ENCODE measurements at regions not wholly inside any gene's neighbourhood (a gene's known extent, or its start where the extent isn't known, plus 50 kb on each side); places are given as distances from the start of the nearest gene placed in this dataset.

GRCh38 chr2:21854938-21855337 is 731.2 kb downstream of the TDRD15 start:
- no peaks in the 10 kb centered on the region for H3K36me3 ChIP-seq
- H3K4me1 ChIP-seq, result no peaks in the 10 kb centered on the region
- no peak overlapping the region for H3K27ac ChIP-seq
- intact Hi-C loops (cut with DNase I; ENCODE audit: low total_unique reads), result no loop called here
- 61 to 84% (median 79%) methylated on average over 3 of the region's 3 CpGs for WGBS, 5 donors
- no peak overlapping the region for H3K4me3 ChIP-seq
- DNase-seq, result no peak
- TF ChIP-seq EP300 (IDR thresholded peaks at IDR 0.05), result no peak
- TF ChIP-seq POLR2AphosphoS5 (IDR thresholded peaks at IDR 0.05), result no peak
- no peak for TF ChIP-seq POLR2A (IDR thresholded peaks at IDR 0.05)
- no peak for TF ChIP-seq CTCF (IDR thresholded peaks at IDR 0.05)
- H3K9me3 ChIP-seq, result no peaks in the 10 kb centered on the region
- H3K27me3 ChIP-seq, result no peaks in the 10 kb centered on the region

GRCh38 chr2:21856708-21857107 is 732.9 kb downstream of the TDRD15 start:
- DNase-seq, result no peak
- H3K4me1 ChIP-seq, result no peaks in the 10 kb centered on the region
- intact Hi-C loops (cut with DNase I; ENCODE audit: low total_unique reads), result no loop called here
- no peak overlapping the region for H3K4me3 ChIP-seq
- H3K27ac ChIP-seq, result no peak overlapping the region
- no peaks in the 10 kb centered on the region for H3K9me3 ChIP-seq
- H3K36me3 ChIP-seq, result no peaks in the 10 kb centered on the region
- WGBS, 5 donors, result 67 to 88% (median 80%) methylated on average over 3 of the region's 3 CpGs
- TF ChIP-seq POLR2AphosphoS5 (IDR thresholded peaks at IDR 0.05) (no peak), CTCF (IDR thresholded peaks at IDR 0.05) (no peak), POLR2A (IDR thresholded peaks at IDR 0.05) (no peak), EP300 (IDR thresholded peaks at IDR 0.05) (no peak)
- no peaks in the 10 kb centered on the region for H3K27me3 ChIP-seq

GRCh38 chr2:21860907-21861306 is 737.1 kb downstream of the TDRD15 start:
- H3K27ac ChIP-seq, result no peak overlapping the region
- TF ChIP-seq POLR2AphosphoS5 (IDR thresholded peaks at IDR 0.05) (no peak), POLR2A (IDR thresholded peaks at IDR 0.05) (no peak), CTCF (IDR thresholded peaks at IDR 0.05) (no peak), EP300 (IDR thresholded peaks at IDR 0.05) (no peak)
- intact Hi-C loops (cut with DNase I; ENCODE audit: low total_unique reads), result no loop called here
- H3K36me3 ChIP-seq, result no peaks in the 10 kb centered on the region
- H3K4me3 ChIP-seq, result no peak overlapping the region
- no peaks in the 10 kb centered on the region for H3K9me3 ChIP-seq
- no peak for DNase-seq
- H3K4me1 ChIP-seq, result no peaks in the 10 kb centered on the region
- H3K27me3 ChIP-seq, result no peaks in the 10 kb centered on the region
- 68 to 78% (median 72%) methylated on average over 2 of the region's 2 CpGs for WGBS, 5 donors

- H3K27ac ChIP-seq, result no peak overlapping the region
- H3K36me3 ChIP-seq, result no peaks in the 10 kb centered on the region
- no peak for TF ChIP-seq POLR2AphosphoS5 (IDR thresholded peaks at IDR 0.05)
- WGBS, 5 donors, result 74 to 81% (median 80%) methylated on average over 5 of the region's 5 CpGs
- no peak for DNase-seq
- H3K27me3 ChIP-seq, result no peaks in the 10 kb centered on the region
- intact Hi-C loops (cut with DNase I; ENCODE audit: low total_unique reads), result no loop called here
- H3K9me3 ChIP-seq, result no peaks in the 10 kb centered on the region
- H3K4me3 ChIP-seq, result no peak overlapping the region
- no peaks in the 10 kb centered on the region for H3K4me1 ChIP-seq
Measured at GRCh38 chr2:21866316-21866715, 742.5 kb downstream of the TDRD15 start.

- Histone ChIP-seq H3K9me3 (no peaks in the 10 kb centered on the region), H3K27ac (no peak overlapping the region), H3K36me3 (no peaks in the 10 kb centered on the region), H3K4me3 (no peak overlapping the region), H3K4me1 (no peaks in the 10 kb centered on the region), H3K27me3 (no peaks in the 10 kb centered on the region)
- intact Hi-C loops (cut with DNase I; ENCODE audit: low total_unique reads), result no loop called here
- TF ChIP-seq EP300 (IDR thresholded peaks at IDR 0.05), result no peak
- TF ChIP-seq POLR2AphosphoS5 (IDR thresholded peaks at IDR 0.05), result no peak
- TF ChIP-seq CTCF (IDR thresholded peaks at IDR 0.05), result no peak
- TF ChIP-seq POLR2A (IDR thresholded peaks at IDR 0.05), result no peak
- no peak for DNase-seq
- WGBS, 5 donors, result 68 to 76% (median 73%) methylated on average over 4 of the region's 4 CpGs
Measured at GRCh38 chr2:21887881-21888280, 764.1 kb downstream of the TDRD15 start.
